SK-N-SH (cell line): ENCODE measurements at regions not wholly inside any gene's neighbourhood (a gene's known extent, or its start where the extent isn't known, plus 50 kb on each side); places are given as distances from the start of the nearest gene placed in this dataset.
A peak's percentile ranks its signal among the peaks of the same experiment; 100 is the strongest.

Experiments used
- CTCF ChIA-PET: fragments of 300-600, 350-600 bp; formaldehyde crosslinking; extraction: SDS; loops from one replicate; lab custom pipeline; 2021; lab: Yijun Ruan, JAX
- POLR2A ChIA-PET: fragments of 350-600 bp; sonication (Branson Sonifier 250); formaldehyde crosslinking; extraction: SDS; loops from one replicate; lab custom pipeline; 2020; ENCODE audit warnings: antibody characterized with exemption, inconsistent platforms; lab: Yijun Ruan, JAX
- DNase-seq: peaks from one replicate; pipeline ENCODE4 v3.0.0; 2012
- H2AFZ ChIP-seq: fragments of 200-600 bp; sonication (generic); 2 replicates; pipeline ENCODE4 v1.8.1; 2016; ENCODE audit warnings: antibody characterized with exemption, mild to moderate bottlenecking, low read depth
- H3F3A ChIP-seq: fragments of 200-600 bp; sonication (generic); replicated peaks from 2 replicates; pipeline ENCODE3; 2016; ENCODE audit warnings: antibody characterized with exemption, mild to moderate bottlenecking; ENCODE audit not compliant: insufficient read depth
- H3K27ac ChIP-seq, 2 experiments: fragments of 200-500 bp in 1 of 2; fragments of 200-600 bp in 1 of 2; sonication (Bioruptor generic) in 1 of 2; sonication (generic), shearing (Covaris generic) in 1 of 2; 2 replicates each; pipeline versions ENCODE4 v1.5.1 to v1.6.1; 2014 to 2016; ENCODE audit warnings: low read depth in 2 of 2, inconsistent platforms in 1 of 2, low read length in 1 of 2, mild to moderate bottlenecking in 1 of 2, mixed read lengths in 1 of 2
- H3K27me3 ChIP-seq: fragments of 200-600 bp; sonication (generic), shearing (Covaris generic); 2 replicates; pipeline ENCODE4 v1.6.1; 2016; ENCODE audit warnings: mixed run types; ENCODE audit not compliant: insufficient read depth
- H3K36me3 ChIP-seq, 2 experiments: fragments of 200-500 bp in 1 of 2; fragments of 200-600 bp in 1 of 2; sonication (Bioruptor generic) in 1 of 2; sonication (generic) in 1 of 2; replicated peaks in 1 of 2; 2 replicates each; pipeline versions ENCODE3 to v1.5.1; 2014 to 2016; ENCODE audit warnings: low read length in 1 of 2, mild to moderate bottlenecking in 1 of 2; ENCODE audit not compliant: insufficient read depth in 2 of 2, control insufficient read depth in 1 of 2
- H3K4me1 ChIP-seq, 2 experiments: fragments of 200-500 bp in 1 of 2; fragments of 200-600 bp in 1 of 2; sonication (Bioruptor generic) in 1 of 2; sonication (generic), shearing (Covaris generic) in 1 of 2; 2 replicates each; pipeline versions ENCODE4 v1.5.1 to v1.6.1; 2014 to 2016; ENCODE audit warnings: low read depth in 1 of 2, low read length in 1 of 2, mixed run types in 1 of 2; ENCODE audit not compliant: insufficient read depth in 2 of 2, control insufficient read depth in 1 of 2
- H3K4me2 ChIP-seq: fragments of 200-600 bp; sonication (generic), shearing (Covaris generic); 2 replicates; pipeline ENCODE4 v1.6.1; 2017; ENCODE audit warnings: mixed run types
- H3K4me3 ChIP-seq, 2 experiments: fragments of 200-500 bp in 1 of 2; fragments of 200-600 bp in 1 of 2; sonication (Bioruptor generic) in 1 of 2; sonication (generic), shearing (Covaris generic) in 1 of 2; 2 replicates each; pipeline versions ENCODE4 v1.5.1 to v1.8.1; 2014 to 2016; ENCODE audit warnings: low read depth in 2 of 2, inconsistent platforms in 1 of 2, low read length in 1 of 2, mild to moderate bottlenecking in 1 of 2, mixed read lengths in 1 of 2, moderate library complexity in 1 of 2
- H3K79me2 ChIP-seq: fragments of 200-600 bp; sonication (generic); 2 replicates; pipeline ENCODE4 v1.8.1; 2017; ENCODE audit warnings: mild to moderate bottlenecking; ENCODE audit not compliant: insufficient read depth
- H3K9ac ChIP-seq: fragments of 200-600 bp; sonication (generic); 2 replicates; pipeline ENCODE4 v1.6.1; 2017; ENCODE audit warnings: mixed run types
- H3K9me2 ChIP-seq: fragments of 200-600 bp; sonication (generic); 2 replicates; pipeline ENCODE4 v1.6.1; 2017; ENCODE audit warnings: mixed run types
- H3K9me3 ChIP-seq: fragments of 200-600 bp; sonication (generic); 2 replicates; pipeline ENCODE4 v1.6.1; 2017; ENCODE audit warnings: mixed run types, mild to moderate bottlenecking, moderate library complexity
- H4K20me1 ChIP-seq: fragments of 200-600 bp; sonication (generic); 2 replicates; pipeline ENCODE4 v1.6.1; 2017; ENCODE audit warnings: mild to moderate bottlenecking, mixed run types; ENCODE audit not compliant: insufficient read depth
- CHD2 ChIP-seq: fragments of 150-350 bp; IDR thresholded peaks from 2 replicates; pipeline ENCODE4 v1.6.1; 2018; ENCODE audit warnings: low read length; ENCODE audit not compliant: partially characterized antibody
- EP300 ChIP-seq, 2 experiments: IDR thresholded peaks; 2 replicates each; pipeline versions ENCODE4 v1.4.0 to v1.6.1; 2012; ENCODE audit warnings: borderline replicate concordance in 1 of 2, low read depth in 1 of 2, low read length in 1 of 2
- FOSL2 ChIP-seq: IDR thresholded peaks from 2 replicates; pipeline ENCODE4 v1.4.0; 2012; ENCODE audit warnings: low read depth, mild to moderate bottlenecking, moderate library complexity, borderline replicate concordance
- GABPA ChIP-seq: IDR thresholded peaks from 2 replicates; pipeline ENCODE4 v1.4.0; 2012; ENCODE audit warnings: low read depth, mild to moderate bottlenecking
- GATA2 ChIP-seq: sonication (generic); formaldehyde crosslinking; IDR thresholded peaks from 2 replicates; pipeline ENCODE4 v1.5.0; 2020; ENCODE audit warnings: mild to moderate bottlenecking, missing genetic modification reagents
- IRF3 ChIP-seq: fragments of 150-350 bp; IDR thresholded peaks from 2 replicates; pipeline ENCODE4 v1.6.1; 2016; ENCODE audit warnings: mild to moderate bottlenecking, low read depth, low read length
- JUND ChIP-seq: IDR thresholded peaks from 2 replicates; pipeline ENCODE4 v1.4.0; 2012
- MAX ChIP-seq: IDR thresholded peaks from 2 replicates; pipeline ENCODE4 v1.4.0; 2012; ENCODE audit warnings: low read depth
- MEF2A ChIP-seq: IDR thresholded peaks from 2 replicates; pipeline ENCODE4 v1.4.0; 2012; ENCODE audit warnings: low read depth, borderline replicate concordance
- MXI1 ChIP-seq: IDR thresholded peaks from 2 replicates; pipeline ENCODE4 v1.6.1; 2012; ENCODE audit warnings: mild to moderate bottlenecking, low read depth, low read length, improper control_type of control experiment
- RAD21 ChIP-seq: IDR thresholded peaks from 2 replicates; pipeline ENCODE4 v1.6.1; 2012; ENCODE audit warnings: mild to moderate bottlenecking, low read length
- RCOR1 ChIP-seq: fragments of 150-350 bp; IDR thresholded peaks from 2 replicates; pipeline ENCODE4 v1.6.1; 2017; ENCODE audit warnings: antibody characterized with exemption, low read length
- REST ChIP-seq: IDR thresholded peaks from 2 replicates; pipeline ENCODE4 v1.6.1; 2012; ENCODE audit warnings: mild to moderate bottlenecking, low read depth, low read length, moderate library complexity
- SIN3A ChIP-seq: IDR thresholded peaks from 2 replicates; pipeline ENCODE4 v1.6.1; 2012; ENCODE audit warnings: low read depth, mild to moderate bottlenecking, low read length, moderate library complexity, borderline replicate concordance
- SMC3 ChIP-seq: IDR thresholded peaks from 2 replicates; pipeline ENCODE4 v1.6.1; 2012; ENCODE audit warnings: low read depth, low read length, improper control_type of control experiment
- TCF12 ChIP-seq: IDR thresholded peaks from 2 replicates; pipeline ENCODE4 v1.4.0; 2012
- TEAD4 ChIP-seq: IDR thresholded peaks from 2 replicates; pipeline ENCODE4 v1.4.0; 2012; ENCODE audit warnings: mild to moderate bottlenecking, borderline replicate concordance; ENCODE audit not compliant: insufficient read depth
- YY1 ChIP-seq: IDR thresholded peaks from 2 replicates; pipeline ENCODE4 v1.4.0; 2012; ENCODE audit warnings: low read depth, mild to moderate bottlenecking
- WGBS: methylation state at CpG from one replicate; pipeline ENCODE4 v1.1.6; 2017; ENCODE audit warnings: low lambda C conversion rate; 5-methylcytosine and 5-hydroxymethylcytosine counted together
- TF ChIP-seq, protein P1 (sequence below): fragments of 150-350 bp; IDR thresholded peaks from 2 replicates; pipeline ENCODE4 v1.6.1; 2017; ENCODE audit warnings: antibody characterized with exemption, low read length, low read depth, borderline replicate concordance
- TF ChIP-seq, protein P2 (sequence below): IDR thresholded peaks from 2 replicates; pipeline ENCODE4 v1.4.0; 2012; ENCODE audit warnings: low read depth, borderline replicate concordance

GRCh38 chr11:103779054-103779453, 257.4 kb upstream of the DDI1 start:
- Histone ChIP-seq H3K9ac (no peak overlapping the region), H4K20me1 (no peaks in the 10 kb centered on the region), H3K27me3 (no peaks in the 10 kb centered on the region), H3K9me3 (no peaks in the 10 kb centered on the region), H3F3A (peaks cover 18% of the 10 kb centered on the region)
- ChIA-PET POLR2A (no interaction called here), CTCF (no interaction called here)
- 75% methylated on average over 1 of the region's 1 CpG for WGBS
- no peak for DNase-seq
- TF ChIP-seq CHD2 (no peak), MAX (no peak), EP300 (IDR thresholded peaks at IDR 0.05; ENCODE audit: borderline replicate concordance in 1 of 2, low read depth in 1 of 2, low read length in 1 of 2) (no peak), SMC3 (no peak), MXI1 (no peak), TEAD4 (no peak), GABPA (no peak), TCF12 (no peak), FOSL2 (no peak), RCOR1 (no peak), IRF3 (no peak), YY1 (no peak), JUND (no peak)
- TF ChIP-seq, protein P1, sequence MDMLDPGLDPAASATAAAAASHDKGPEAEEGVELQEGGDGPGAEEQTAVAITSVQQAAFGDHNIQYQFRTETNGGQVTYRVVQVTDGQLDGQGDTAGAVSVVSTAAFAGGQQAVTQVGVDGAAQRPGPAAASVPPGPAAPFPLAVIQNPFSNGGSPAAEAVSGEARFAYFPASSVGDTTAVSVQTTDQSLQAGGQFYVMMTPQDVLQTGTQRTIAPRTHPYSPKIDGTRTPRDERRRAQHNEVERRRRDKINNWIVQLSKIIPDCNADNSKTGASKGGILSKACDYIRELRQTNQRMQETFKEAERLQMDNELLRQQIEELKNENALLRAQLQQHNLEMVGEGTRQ, result no peak
- TF ChIP-seq, protein P2, sequence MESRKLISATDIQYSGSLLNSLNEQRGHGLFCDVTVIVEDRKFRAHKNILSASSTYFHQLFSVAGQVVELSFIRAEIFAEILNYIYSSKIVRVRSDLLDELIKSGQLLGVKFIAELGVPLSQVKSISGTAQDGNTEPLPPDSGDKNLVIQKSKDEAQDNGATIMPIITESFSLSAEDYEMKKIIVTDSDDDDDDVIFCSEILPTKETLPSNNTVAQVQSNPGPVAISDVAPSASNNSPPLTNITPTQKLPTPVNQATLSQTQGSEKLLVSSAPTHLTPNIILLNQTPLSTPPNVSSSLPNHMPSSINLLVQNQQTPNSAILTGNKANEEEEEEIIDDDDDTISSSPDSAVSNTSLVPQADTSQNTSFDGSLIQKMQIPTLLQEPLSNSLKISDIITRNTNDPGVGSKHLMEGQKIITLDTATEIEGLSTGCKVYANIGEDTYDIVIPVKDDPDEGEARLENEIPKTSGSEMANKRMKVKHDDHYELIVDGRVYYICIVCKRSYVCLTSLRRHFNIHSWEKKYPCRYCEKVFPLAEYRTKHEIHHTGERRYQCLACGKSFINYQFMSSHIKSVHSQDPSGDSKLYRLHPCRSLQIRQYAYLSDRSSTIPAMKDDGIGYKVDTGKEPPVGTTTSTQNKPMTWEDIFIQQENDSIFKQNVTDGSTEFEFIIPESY, result no peak
- TF ChIP-seq, all 33 proteins: peak for 0
- H3K4me3 ChIP-seq, result no peak overlapping the region
- H3K27ac ChIP-seq, result peak overlapping the region in 1 of 2 experiments; percentile 24; a peak in 1 of 4 replicates
- no peak overlapping the region for H3K4me2 ChIP-seq
- no peaks in the 10 kb centered on the region for H3K9me2 ChIP-seq
- H2AFZ ChIP-seq, result no peak overlapping the region
- no peaks in the 10 kb centered on the region for H3K79me2 ChIP-seq
- peaks cover 0 to 4% of the 10 kb centered on the region in 2 experiments; a peak in 1 of 4 replicates for H3K4me1 ChIP-seq
- H3K36me3 ChIP-seq, result no peaks in the 10 kb centered on the region

DNA sequence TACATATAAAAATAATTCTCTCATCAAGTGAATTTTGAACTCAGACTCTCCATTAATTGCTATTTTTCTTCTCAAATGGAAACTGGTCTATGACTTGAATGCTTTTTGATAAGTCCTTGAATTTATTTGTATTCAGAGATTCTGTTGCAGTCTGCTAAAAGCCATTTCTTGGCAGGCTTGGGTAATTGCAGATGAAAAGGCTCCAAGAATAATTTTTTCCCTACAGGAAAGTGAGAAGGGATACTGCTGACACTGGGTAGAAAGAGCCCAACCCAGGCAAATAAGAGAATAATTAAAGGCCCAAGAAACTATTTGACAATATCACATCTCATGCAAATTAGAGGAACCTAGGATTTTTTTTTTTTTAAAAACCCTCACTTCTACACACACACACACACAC, 246.5 kb upstream of the DDI1 start:
- no peak overlapping the region for H3K27ac ChIP-seq
- peaks cover 3% of the 10 kb centered on the region; the same call in 1 of the 2 replicates for H3K9me3 ChIP-seq
- H3K27me3 ChIP-seq, result no peaks in the 10 kb centered on the region
- no peaks in the 10 kb centered on the region for H3K79me2 ChIP-seq
- ChIA-PET CTCF (no interaction called here), POLR2A (no interaction called here)
- H3K9ac ChIP-seq, result no peak overlapping the region
- no peak overlapping the region for H2AFZ ChIP-seq
- H3K36me3 ChIP-seq, result no peaks in the 10 kb centered on the region
- no peak for DNase-seq
- H4K20me1 ChIP-seq, result no peaks in the 10 kb centered on the region
- H3K9me2 ChIP-seq, result no peaks in the 10 kb centered on the region
- H3K4me3 ChIP-seq, result no peak overlapping the region
- H3K4me2 ChIP-seq, result no peak overlapping the region
- peaks cover 3% of the 10 kb centered on the region for H3F3A ChIP-seq
- H3K4me1 ChIP-seq, result no peaks in the 10 kb centered on the region
- TF ChIP-seq EP300 (IDR thresholded peaks at IDR 0.05; ENCODE audit: borderline replicate concordance in 1 of 2, low read depth in 1 of 2, low read length in 1 of 2) (no peak), FOSL2 (no peak), IRF3 (no peak), JUND (no peak), REST (no peak), SIN3A (no peak), MEF2A (no peak), GATA2 (CRISPR knock-in tag) (no peak), RCOR1 (no peak), RAD21 (no peak)
